IPS-18c (cell line): ENCODE measurements at regions not wholly inside any gene's neighbourhood (a gene's known extent, or its start where the extent isn't known, plus 50 kb on each side); places are given as distances from the start of the nearest gene placed in this dataset.

Experiments used
- H3K4me3 ChIP-seq: 2 replicates; pipeline ENCODE4 v1.7.0; 2013; ENCODE audit warnings: low read depth, mild to moderate bottlenecking, low read length, moderate library complexity; ENCODE audit not compliant: insufficient read depth
- H3K9me3 ChIP-seq: one replicate; pipeline ENCODE4 v1.6.1; 2013; ENCODE audit warnings: mild to moderate bottlenecking, low read length, moderate library complexity; ENCODE audit not compliant: control insufficient read depth, insufficient read depth

DNA sequence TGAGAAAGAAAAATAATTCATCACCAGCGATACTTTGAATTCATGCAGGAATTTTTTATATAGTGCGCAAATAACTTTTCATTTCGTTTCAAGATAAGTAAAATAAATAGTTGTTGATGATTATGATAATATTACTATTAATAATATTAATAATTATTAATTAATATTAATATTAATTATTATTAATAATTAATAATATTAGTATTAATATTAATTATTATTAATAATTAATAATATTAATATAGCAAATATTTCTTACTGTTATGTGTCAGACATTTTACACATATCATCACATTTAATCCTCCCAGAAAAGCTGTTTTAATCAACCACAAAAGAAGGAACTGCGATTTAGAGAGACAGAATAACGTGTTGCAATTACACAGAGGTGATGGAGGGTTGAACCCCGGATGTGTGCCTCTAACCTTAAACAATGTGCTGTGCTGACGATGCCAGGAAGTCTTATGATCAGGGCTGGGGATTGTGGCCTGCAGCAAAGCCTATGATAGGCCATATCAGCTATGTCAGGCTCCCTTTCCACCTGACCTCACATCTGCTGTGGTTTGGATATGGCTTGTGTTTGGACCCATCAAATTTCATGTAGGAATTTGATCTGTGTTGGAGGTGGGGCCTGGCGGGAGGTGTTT lies 263.5 kb upstream of the NR2F2 start:
- H3K4me3 ChIP-seq, result no peak overlapping the region
- no peaks in the 10 kb centered on the region for H3K9me3 ChIP-seq

DNA sequence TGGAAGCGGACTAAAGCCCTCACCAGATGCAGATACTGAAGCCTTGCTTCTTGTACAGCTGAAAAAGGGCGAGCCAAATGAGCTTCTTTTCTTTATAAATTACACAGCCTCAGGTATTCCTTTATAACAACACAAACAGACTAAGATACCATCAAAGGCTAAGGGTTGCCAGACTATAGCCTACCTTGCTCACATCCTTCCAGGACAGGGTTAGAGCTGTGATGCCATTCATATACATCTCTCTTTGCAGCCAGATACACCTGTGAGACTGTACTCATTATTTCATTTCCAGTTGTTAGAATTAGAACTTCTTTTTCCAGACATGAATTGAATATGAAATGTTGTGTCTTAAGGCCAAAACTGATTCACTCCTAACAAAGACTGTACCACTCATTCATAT lies 262.8 kb upstream of the NR2F2 start:
- Histone ChIP-seq H3K9me3 (no peaks in the 10 kb centered on the region), H3K4me3 (no peak overlapping the region)

DNA sequence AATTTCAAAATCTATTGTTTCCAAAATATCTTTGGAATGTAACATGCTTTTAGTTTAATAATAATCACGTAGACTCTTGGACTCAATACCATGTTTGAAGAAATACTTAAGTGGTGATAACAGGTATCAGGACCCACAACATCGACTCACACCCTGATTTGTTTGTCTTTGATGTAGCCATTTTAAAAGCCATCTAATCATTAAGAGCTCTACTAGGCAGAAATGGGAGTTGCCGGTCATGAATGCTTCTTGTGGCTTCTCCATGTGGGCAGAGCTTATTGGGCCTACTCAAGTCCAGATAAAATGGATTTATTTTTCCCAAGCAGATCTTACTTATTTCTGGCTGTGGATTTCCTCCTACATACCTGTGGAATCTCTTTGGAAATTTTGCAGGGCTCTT lies 261.6 kb upstream of the NR2F2 start:
- Histone ChIP-seq H3K9me3 (no peaks in the 10 kb centered on the region), H3K4me3 (no peak overlapping the region)

DNA sequence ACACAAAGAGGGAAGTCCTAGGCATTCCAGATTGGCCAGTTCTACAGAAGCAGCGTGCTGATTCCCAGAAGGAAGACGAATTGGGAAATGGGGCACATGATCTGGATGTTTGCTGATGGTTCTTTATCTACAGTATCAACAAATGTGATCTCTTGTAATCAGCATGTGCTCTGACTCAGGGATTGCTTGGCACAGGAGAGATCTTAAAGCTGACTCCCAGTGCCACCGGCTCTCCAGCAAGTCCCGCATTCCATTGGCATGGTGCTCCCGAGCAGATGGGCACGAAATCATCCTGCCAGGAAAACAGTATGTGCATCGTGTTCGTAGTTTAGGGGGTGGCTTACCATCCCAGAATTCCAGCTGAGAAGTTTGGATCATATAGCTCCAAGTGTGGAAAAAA lies 259.9 kb upstream of the NR2F2 start:
- Histone ChIP-seq H3K9me3 (no peaks in the 10 kb centered on the region), H3K4me3 (no peak overlapping the region)

DNA sequence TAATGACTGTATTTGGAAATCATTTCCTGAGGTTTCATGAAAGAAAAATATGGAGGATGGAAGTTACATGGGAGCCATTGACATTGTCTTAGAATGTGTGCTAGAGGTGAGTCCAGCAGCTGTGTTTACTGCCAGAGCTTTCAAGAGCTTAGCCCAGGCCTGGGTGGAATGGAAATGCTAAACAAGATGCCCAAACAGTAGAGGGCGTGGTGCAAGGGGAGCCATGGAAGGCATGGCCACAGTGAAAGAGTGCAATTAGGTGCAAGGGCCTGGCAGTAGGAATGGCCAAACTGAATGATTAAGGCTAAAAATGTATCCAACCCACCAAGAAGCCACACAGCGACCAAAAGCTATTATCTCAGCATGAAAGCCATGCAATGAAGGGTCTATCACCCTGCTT lies 257.7 kb upstream of the NR2F2 start:
- no peak overlapping the region for H3K4me3 ChIP-seq
- H3K9me3 ChIP-seq, result no peaks in the 10 kb centered on the region

DNA sequence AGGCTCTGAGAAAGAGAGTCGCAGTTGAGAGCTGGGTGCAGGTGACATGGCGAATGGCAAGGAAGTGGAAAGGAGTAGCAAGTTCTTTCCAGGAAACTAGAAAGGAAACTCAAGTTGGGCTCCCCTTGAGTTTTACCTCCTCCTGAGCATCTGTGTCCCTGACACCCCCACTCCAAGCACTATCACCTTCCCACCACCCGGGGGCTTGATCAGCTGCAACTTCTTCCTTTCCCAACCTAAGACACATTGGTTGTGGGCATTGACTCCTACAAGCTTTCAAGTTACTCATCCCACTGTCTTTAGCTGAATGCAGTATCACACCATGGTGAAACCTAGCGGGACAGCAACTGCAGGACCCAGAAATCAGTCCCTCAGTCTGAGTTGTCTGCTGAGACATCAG lies 256.6 kb upstream of the NR2F2 start:
- no peak overlapping the region for H3K4me3 ChIP-seq
- H3K9me3 ChIP-seq, result no peaks in the 10 kb centered on the region

DNA sequence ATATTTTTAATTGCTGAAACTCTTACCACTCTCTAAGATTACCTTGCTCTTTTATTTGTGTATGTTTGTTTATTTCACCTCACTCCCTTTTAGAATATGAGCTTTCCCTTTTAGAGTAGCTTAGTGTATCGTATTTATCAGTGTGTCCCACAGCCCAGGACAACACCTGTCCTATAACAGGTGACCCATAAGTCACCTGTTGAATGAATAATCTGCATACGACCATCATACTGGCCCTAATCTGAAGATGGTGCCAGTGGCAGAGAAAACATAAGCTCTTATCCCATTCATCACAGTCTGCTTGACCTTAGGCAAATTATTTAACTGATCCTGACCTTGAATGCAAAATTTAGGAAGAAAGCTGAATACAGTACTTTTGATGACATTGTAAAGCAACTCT lies 254.6 kb upstream of the NR2F2 start:
- Histone ChIP-seq H3K4me3 (no peak overlapping the region), H3K9me3 (no peaks in the 10 kb centered on the region)

DNA sequence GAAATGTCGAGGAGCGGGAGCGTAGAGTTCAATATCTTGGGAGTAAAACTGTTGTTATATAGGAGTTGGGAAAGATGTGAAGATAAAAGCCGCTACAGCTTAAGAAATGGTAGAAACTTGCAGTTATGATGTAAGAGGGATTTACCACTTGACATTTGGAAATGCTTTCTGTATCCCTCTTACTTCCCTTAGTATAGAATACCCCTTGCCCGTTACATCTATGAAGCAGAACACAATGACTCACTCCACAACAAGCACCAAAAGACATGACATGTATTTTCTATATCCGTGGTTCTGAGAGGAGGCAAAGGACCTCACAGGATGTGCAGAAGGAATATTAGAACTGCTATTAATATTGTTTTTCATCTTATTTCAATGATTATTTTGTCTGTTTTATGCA lies 254.2 kb upstream of the NR2F2 start:
- no peaks in the 10 kb centered on the region for H3K9me3 ChIP-seq
- no peak overlapping the region for H3K4me3 ChIP-seq

DNA sequence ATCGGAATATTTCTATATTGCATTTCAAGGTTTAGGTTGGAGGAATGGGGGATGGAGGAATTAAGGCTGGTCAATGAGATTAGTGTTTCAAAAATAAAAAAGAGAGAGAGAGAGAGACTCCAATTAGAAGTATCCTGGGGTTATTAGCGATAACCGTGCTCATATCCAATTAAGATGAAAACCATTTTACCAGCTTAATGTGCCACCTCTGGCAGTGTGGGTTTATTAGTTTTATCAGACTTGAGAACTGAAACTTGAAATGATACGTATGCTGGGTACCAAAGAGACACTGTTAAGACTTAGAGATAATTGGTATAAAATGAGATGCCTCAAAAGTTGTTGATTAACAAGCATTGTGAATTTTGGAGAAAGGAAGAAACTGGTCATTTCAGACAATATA lies 251.5 kb upstream of the NR2F2 start:
- Histone ChIP-seq H3K4me3 (no peak overlapping the region), H3K9me3 (no peaks in the 10 kb centered on the region)

DNA sequence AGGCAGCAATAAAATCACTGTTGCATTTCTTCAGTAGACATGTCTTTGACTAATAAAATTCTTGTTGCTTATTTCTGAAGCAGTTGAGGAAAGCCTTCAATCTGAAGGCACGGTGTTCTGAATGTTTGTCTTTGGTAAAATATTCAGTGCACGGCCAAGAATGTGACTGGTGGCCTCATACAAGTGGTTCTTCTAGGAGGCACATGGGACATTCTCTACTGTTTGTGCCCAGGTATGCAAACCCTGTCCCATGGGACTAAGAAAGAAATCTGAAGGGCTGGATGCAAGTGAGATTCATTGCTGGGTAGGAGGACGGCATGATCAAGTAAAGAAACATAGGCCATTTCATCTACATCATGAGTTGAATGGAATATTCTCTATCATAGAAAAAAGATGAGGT lies 250.6 kb upstream of the NR2F2 start:
- Histone ChIP-seq H3K9me3 (no peaks in the 10 kb centered on the region), H3K4me3 (no peak overlapping the region)

DNA sequence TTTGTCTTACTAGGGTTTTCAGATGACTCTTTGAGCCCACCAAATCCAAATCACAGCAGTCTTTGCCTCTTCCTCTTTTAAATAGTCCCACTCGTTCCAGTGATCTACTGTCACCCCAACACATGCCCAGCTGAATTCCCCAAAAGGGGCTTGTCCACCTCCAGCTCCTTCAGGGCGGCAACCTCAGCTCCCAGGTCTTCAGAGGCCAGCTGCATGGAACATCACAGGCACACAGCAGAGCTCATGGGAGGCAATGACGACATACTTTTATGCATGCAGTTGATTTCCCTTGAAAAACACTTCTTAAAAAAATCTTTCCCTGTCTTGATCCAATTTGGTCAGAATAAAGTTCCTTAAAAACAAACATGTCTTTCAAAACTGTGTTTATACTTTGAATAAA lies 244.3 kb upstream of the NR2F2 start:
- no peaks in the 10 kb centered on the region for H3K9me3 ChIP-seq
- no peak overlapping the region for H3K4me3 ChIP-seq

DNA sequence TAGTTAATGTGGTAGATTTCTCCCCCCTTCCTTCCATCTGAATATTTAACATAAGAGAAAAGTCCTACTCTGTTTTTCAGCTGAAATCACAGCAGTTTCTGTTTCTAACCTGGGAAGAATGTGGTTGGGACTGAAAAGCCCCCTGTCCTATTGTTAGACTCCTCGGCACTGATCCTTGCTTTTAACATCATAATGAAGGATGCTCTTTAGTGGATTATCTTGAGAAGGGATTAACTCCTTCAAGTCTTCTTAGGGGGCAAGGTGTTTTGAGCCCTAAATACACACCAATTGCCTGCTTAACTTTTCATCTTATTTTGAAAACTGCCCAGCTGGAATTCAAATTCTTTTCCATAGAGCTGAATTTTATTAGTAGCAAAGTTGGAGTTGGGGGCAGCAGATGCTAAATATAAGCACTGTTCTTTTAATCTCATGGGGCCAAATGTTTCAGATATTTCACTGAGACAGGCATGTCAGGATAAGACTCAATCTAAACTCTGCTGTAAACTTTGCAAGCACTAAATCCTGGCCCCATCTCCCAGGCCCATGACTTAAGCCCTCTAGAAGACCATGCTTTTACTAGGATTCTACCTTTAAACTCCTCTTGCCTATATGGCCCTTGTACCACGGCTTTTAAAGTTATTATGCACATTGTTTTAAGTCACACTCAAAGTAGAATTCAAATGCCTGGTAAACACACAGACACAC lies 243.2 kb upstream of the NR2F2 start:
- H3K4me3 ChIP-seq, result no peak overlapping the region
- H3K9me3 ChIP-seq, result no peaks in the 10 kb centered on the region

DNA sequence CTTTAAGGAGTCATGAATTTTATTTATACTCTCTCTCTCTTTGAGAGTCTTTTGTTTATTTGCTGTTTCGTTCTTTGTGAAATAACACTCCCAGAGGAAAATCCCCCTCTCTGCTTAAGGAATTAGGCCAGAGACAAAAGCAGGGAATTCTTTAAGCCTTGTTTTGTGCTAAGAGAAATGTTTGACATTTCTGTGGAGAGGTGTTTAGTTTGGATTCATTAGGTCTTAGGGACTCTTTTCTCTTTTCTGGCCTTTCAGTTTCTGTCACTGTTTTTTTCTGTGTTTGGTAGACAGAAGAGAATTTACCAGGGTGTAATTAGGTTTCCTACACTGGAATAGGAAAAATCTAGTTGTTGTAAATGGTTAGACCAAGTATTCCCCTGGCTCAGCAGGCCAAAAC lies 241.8 kb upstream of the NR2F2 start:
- Histone ChIP-seq H3K4me3 (no peak overlapping the region), H3K9me3 (no peaks in the 10 kb centered on the region)

DNA sequence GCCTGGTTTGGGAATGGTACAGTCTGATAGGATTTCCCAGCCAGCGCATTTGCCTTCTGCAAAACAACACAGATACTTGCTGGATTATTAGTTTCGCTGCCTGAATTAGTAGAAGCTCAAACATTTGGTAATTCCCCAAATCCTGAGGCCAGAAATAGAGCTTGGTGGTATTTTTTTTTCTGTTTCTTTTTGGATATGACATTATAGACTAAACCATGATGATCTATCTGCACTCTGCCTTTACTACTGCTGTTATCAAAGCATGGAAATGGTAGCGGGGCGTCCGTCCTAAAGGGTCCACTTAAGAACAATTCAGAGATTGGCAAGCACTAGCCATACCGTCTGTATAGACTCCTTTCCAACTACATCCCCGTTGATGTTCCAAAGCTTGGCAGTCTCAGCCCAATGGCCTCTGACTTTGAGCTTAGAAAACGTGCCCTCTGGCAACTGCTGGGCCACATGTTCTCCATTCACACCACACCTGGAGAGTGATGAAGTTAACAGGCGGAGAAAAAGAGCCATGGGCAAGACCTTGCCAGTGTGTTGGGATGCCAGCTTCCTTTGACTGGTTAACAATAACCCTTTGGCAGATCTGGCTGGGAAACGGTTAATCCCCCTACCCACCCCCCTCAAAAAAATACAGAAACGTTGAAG lies 241.0 kb upstream of the NR2F2 start:
- Histone ChIP-seq H3K9me3 (no peaks in the 10 kb centered on the region), H3K4me3 (no peak overlapping the region)

DNA sequence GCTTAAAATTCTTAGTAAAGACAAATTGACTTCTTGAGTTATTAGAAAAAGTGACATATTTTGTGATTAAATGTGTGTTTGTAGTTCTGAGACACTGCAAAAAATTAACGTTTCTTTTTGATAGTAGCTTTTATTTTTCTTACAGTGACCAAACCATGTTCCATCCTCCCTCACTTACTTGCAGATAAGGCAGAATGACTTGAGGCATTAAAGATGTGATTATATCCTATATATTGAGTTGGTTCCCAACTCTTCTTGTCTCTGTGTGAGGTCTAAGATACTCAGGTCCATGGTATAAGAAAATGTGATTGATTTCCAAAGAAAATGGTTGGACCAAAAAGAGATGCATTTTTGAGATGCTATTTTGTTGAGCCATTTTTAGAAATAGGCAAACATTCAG lies 238.3 kb upstream of the NR2F2 start:
- no peaks in the 10 kb centered on the region for H3K9me3 ChIP-seq
- H3K4me3 ChIP-seq, result no peak overlapping the region

DNA sequence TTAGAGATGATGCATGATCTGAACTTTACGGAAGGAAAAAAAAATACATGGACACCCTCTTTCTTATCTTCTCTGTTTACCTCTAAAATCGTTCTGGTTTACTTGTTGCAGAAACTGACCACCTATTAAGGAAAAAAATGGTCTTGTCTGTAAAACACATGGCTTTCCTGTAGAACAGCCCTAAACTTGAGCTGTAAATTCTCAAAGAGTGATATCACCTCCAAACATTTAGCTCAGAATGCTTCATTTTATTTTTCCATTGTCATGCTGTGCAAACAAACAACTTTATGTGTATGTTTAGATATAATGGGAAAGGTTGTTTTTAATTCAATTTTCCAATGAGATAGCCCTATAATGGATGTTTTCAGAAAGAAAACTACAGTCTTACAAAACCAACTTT lies 237.4 kb upstream of the NR2F2 start:
- Histone ChIP-seq H3K4me3 (no peak overlapping the region), H3K9me3 (no peaks in the 10 kb centered on the region)

DNA sequence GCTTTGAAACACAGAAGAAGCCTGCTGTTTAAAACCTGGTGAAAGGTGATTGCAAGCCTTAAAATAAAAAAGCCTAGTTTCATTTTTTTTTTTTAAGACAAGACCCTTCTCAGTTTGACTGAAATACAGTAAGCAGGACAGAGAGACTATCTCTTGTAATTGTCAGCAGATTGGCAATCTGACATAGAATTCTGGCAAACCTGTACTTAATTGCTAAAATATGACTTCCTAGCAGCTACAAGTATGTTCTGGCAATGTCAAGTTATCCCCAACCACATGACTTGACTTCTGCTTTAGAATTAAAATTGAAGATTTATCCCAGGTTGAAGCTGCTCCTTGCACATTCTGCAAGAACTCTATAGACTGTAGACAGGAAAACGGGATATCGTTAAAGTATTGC lies 232.8 kb upstream of the NR2F2 start:
- no peaks in the 10 kb centered on the region for H3K9me3 ChIP-seq
- no peak overlapping the region for H3K4me3 ChIP-seq

DNA sequence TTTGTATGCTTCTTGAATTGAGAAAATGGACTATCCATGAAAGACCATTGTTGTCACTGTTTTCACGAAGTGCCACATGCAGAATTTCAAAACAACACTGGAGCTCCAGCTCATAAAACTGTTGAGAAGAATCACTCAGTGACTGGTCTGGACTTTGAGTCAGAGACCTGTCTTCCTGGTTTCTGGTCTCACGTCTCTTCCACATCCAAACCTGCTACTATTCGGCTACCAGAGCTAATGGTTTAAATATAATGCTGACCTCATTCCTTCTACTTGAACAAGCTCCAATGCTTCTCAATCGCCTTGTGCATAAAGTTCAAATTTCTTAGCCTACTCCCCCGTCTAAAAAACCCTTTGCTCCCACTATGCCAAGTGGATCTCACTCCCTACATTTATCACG lies 227.9 kb upstream of the NR2F2 start:
- no peaks in the 10 kb centered on the region for H3K9me3 ChIP-seq
- no peak overlapping the region for H3K4me3 ChIP-seq

DNA sequence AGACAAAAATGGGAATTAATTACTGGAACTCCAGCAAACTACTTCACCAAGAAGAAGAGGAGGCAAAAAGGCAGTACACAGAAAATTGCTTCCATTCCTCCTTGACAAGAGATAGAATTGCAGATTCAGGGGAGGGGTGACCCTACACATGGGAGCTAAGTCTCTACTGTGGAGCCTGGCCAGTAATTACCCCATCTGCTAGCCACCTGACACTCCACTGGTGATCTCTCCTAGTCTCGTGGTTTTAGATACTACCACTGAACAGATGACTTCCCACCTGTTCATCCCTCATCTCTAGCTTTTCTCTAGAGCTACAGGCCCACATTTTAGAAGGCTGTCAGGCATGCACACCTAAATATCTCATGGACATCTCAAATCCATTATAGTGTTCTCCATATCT lies 224.3 kb upstream of the NR2F2 start:
- Histone ChIP-seq H3K4me3 (no peak overlapping the region), H3K9me3 (no peaks in the 10 kb centered on the region)
